Breast epithelium (tissue), 4 donors: ENCODE measurements at regions not wholly inside any gene's neighbourhood (a gene's known extent, or its start where the extent isn't known, plus 50 kb on each side); places are given as distances from the start of the nearest gene placed in this dataset.

Experiments used
- DNase-seq, 2 donors: peaks; one replicate each; pipeline ENCODE4 v3.0.0-alpha.2; 2019; ENCODE audit warnings: low spot score in 2 of 2
- H3K27ac ChIP-seq, 2 donors: fragments of 200-600 bp; sonication (generic) in 1 of 2; one replicate each; pipeline ENCODE4 v1.5.1; 2016 to 2019; ENCODE audit warnings: mild to moderate bottlenecking in 1 of 2
- H3K27me3 ChIP-seq, 2 donors: fragments of 200-600 bp; sonication (generic) in 1 of 2; one replicate each; pipeline versions ENCODE4 v1.5.1 to v1.6.0; 2017 to 2019; ENCODE audit warnings: control low read depth in 1 of 2, mild to moderate bottlenecking in 1 of 2
- H3K36me3 ChIP-seq: fragments of 200-600 bp; one replicate; pipeline ENCODE4 v1.5.1; 2019
- H3K4me1 ChIP-seq, 2 donors: fragments of 200-600 bp; sonication (generic); one replicate each; pipeline ENCODE4 v1.5.1; 2016 to 2019; ENCODE audit warnings: control low read depth in 1 of 2
- H3K4me3 ChIP-seq, 3 donors: fragments of 200-600 bp; sonication (generic); 1 replicate in 2 of 3; 2 replicates in 1 of 3; pipeline ENCODE4 v1.5.1; 2016 to 2019; ENCODE audit warnings: mild to moderate bottlenecking in 3 of 3, moderate library complexity in 2 of 3
- H3K9me3 ChIP-seq, 2 donors: fragments of 200-600 bp; sonication (generic) in 1 of 2; one replicate each; pipeline ENCODE4 v1.5.1; 2016 to 2019; ENCODE audit warnings: control low read depth in 1 of 2
- POLR2A ChIP-seq: fragments of 450-650 bp; IDR thresholded peaks from one replicate; pipeline ENCODE4 v1.6.1; 2016; ENCODE audit warnings: antibody characterized with exemption, mild to moderate bottlenecking, moderate library complexity
- POLR2AphosphoS5 ChIP-seq, 3 donors: sonication (generic); formaldehyde crosslinking; IDR thresholded peaks; one replicate each; pipeline ENCODE4 v1.6.1; 2017; ENCODE audit warnings: antibody characterized with exemption in 3 of 3
- intact Hi-C: fragments of 100-400 bp; cut with DNase I; formaldehyde crosslinking; loops from one replicate; pipeline ENCODE4 v1.15.1; 2023; ENCODE audit warnings: low total_unique reads
- TF ChIP-seq, protein P1 (sequence below), 3 donors: fragments of 450-650 bp; IDR thresholded peaks; one replicate each; pipeline ENCODE4 v1.5.1; 2016 to 2017; ENCODE audit warnings: antibody characterized with exemption in 3 of 3, mild to moderate bottlenecking in 3 of 3, moderate library complexity in 3 of 3

GRCh38 chr1:232505884-232506283 lies 124.0 kb downstream of the SIPA1L2 start:
- no peaks in the 10 kb centered on the region for H3K9me3 ChIP-seq
- H3K4me3 ChIP-seq = no peak overlapping the region
- no peaks in the 10 kb centered on the region for H3K36me3 ChIP-seq
- H3K27me3 ChIP-seq = no peaks in the 10 kb centered on the region
- TF ChIP-seq POLR2AphosphoS5 (IDR thresholded peaks at IDR 0.05) (no peak), POLR2A (no peak)
- TF ChIP-seq, protein P1, sequence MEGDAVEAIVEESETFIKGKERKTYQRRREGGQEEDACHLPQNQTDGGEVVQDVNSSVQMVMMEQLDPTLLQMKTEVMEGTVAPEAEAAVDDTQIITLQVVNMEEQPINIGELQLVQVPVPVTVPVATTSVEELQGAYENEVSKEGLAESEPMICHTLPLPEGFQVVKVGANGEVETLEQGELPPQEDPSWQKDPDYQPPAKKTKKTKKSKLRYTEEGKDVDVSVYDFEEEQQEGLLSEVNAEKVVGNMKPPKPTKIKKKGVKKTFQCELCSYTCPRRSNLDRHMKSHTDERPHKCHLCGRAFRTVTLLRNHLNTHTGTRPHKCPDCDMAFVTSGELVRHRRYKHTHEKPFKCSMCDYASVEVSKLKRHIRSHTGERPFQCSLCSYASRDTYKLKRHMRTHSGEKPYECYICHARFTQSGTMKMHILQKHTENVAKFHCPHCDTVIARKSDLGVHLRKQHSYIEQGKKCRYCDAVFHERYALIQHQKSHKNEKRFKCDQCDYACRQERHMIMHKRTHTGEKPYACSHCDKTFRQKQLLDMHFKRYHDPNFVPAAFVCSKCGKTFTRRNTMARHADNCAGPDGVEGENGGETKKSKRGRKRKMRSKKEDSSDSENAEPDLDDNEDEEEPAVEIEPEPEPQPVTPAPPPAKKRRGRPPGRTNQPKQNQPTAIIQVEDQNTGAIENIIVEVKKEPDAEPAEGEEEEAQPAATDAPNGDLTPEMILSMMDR (IDR thresholded peaks at IDR 0.05) = no peak
- no peak overlapping the region for H3K27ac ChIP-seq
- no peaks in the 10 kb centered on the region for H3K4me1 ChIP-seq
- intact Hi-C loops = no loop called here
- DNase-seq = no peak

GRCh38 chr1:232504651-232505050 lies 125.3 kb downstream of the SIPA1L2 start:
- H3K27me3 ChIP-seq = no peaks in the 10 kb centered on the region
- H3K4me3 ChIP-seq = no peak overlapping the region
- H3K9me3 ChIP-seq = no peaks in the 10 kb centered on the region
- intact Hi-C loops = no loop called here
- no peaks in the 10 kb centered on the region for H3K36me3 ChIP-seq
- DNase-seq = no peak
- H3K4me1 ChIP-seq = no peaks in the 10 kb centered on the region
- no peak overlapping the region for H3K27ac ChIP-seq
- TF ChIP-seq, protein P1 (IDR thresholded peaks at IDR 0.05) = no peak
- TF ChIP-seq POLR2A (no peak), POLR2AphosphoS5 (IDR thresholded peaks at IDR 0.05) (no peak)

DNA sequence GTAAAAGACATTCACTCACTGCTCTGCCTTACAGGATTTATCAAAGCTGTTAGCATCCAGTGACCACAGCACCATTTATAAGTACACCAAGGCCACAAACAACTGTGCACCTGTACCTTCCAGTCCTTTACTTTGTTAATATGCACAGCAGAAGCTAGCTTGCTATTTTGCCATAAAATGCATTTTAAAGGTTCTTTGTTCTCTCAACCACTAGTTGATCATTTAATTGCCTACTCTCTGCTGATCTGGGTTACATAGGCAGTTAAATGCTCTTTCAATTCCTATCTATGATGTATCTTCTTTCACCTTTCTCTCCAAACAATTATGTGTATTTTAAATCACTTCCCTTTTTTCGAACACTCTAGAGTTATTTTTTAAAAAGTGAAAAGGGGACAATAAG lies 126.4 kb downstream of the SIPA1L2 start:
- Histone ChIP-seq H3K9me3 (no peaks in the 10 kb centered on the region), H3K27ac (no peak overlapping the region), H3K4me3 (no peak overlapping the region), H3K36me3 (no peaks in the 10 kb centered on the region), H3K27me3 (no peaks in the 10 kb centered on the region), H3K4me1 (no peaks in the 10 kb centered on the region)
- DNase-seq = no peak
- intact Hi-C loops = no loop called here
- TF ChIP-seq, protein P1 (IDR thresholded peaks at IDR 0.05) = no peak
- TF ChIP-seq POLR2AphosphoS5 (IDR thresholded peaks at IDR 0.05) (no peak), POLR2A (no peak)

GRCh38 chr1:232501854-232502253 lies 128.1 kb downstream of the SIPA1L2 start:
- intact Hi-C loops = no loop called here
- Histone ChIP-seq H3K9me3 (no peaks in the 10 kb centered on the region), H3K27me3 (no peaks in the 10 kb centered on the region), H3K4me3 (no peak overlapping the region), H3K27ac (no peak overlapping the region), H3K4me1 (no peaks in the 10 kb centered on the region), H3K36me3 (no peaks in the 10 kb centered on the region)
- no peak for DNase-seq
- TF ChIP-seq POLR2AphosphoS5 (IDR thresholded peaks at IDR 0.05) (no peak), POLR2A (no peak)
- TF ChIP-seq, protein P1 (IDR thresholded peaks at IDR 0.05) = no peak

- intact Hi-C loops = no loop called here
- H3K27ac ChIP-seq = no peak overlapping the region
- H3K27me3 ChIP-seq = no peaks in the 10 kb centered on the region
- no peaks in the 10 kb centered on the region for H3K4me1 ChIP-seq
- H3K4me3 ChIP-seq = no peak overlapping the region
- no peaks in the 10 kb centered on the region for H3K9me3 ChIP-seq
- no peak for DNase-seq
- TF ChIP-seq, protein P1 (IDR thresholded peaks at IDR 0.05) = no peak
- no peaks in the 10 kb centered on the region for H3K36me3 ChIP-seq
These were observed 130.7 kb downstream of the SIPA1L2 start for GRCh38 chr1:232499188-232499587.
